Spleen (tissue), 3 donors: ENCODE measurements at regions not wholly inside any gene's neighbourhood (a gene's known extent, or its start where the extent isn't known, plus 50 kb on each side); places are given as distances from the start of the nearest gene placed in this dataset.

ENCODE experiments used
- POLR2A ChIP-seq, 3 donors: fragments of 450-650 bp; IDR thresholded peaks; one replicate each; pipeline ENCODE4 v1.5.1; 2017; ENCODE audit warnings: antibody characterized with exemption in 3 of 3, mild to moderate bottlenecking in 1 of 3
- POLR2AphosphoS5 ChIP-seq, 3 donors: sonication (generic); formaldehyde crosslinking; IDR thresholded peaks; one replicate each; pipeline ENCODE4 v1.5.1; 2017; ENCODE audit warnings: antibody characterized with exemption in 3 of 3

DNA sequence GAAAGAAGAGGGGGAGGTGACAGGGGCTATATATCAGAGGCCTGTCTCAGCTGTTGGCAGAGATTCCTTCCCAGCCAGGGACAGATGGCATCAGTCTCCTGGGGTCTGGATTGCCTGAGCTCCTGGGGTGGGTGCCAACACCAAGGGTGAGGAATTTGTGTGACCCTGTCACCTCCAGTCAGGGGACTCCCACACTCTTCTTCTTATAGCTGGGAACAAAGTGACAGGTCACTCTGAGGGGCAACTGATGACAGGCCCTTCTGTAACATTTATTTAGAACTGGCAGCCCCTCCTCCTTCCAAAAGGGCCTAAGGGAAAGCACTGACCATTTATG lies 53.7 kb upstream of the DUSP5 start:
- TF ChIP-seq POLR2A (IDR thresholded peaks at IDR 0.05): no peak
- TF ChIP-seq POLR2AphosphoS5 (IDR thresholded peaks at IDR 0.05): no peak
